ENCODE measurements at regions not wholly inside any gene's neighbourhood (a gene's known extent, or its start where the extent isn't known, plus 50 kb on each side); places are given as distances from the start of the nearest gene placed in this dataset.

- no peak for DNase-seq
- in situ Hi-C loops (cut with HindIII; ENCODE audit: low pct_ligation_motif_present, low pct_unique_long_range_greater_than_20kb, low sequenced_read_pairs): no loop called here
Measured at GRCh38 chr6:6508643-6509042, 79.9 kb upstream of the LY86 start.

- no peak for DNase-seq
- in situ Hi-C loops (cut with HindIII; ENCODE audit: low pct_ligation_motif_present, low pct_unique_long_range_greater_than_20kb, low sequenced_read_pairs): no loop called here
Measured at GRCh38 chr6:6509284-6509683, 79.2 kb upstream of the LY86 start.

GRCh38 chr6:6512711-6513110 lies 75.8 kb upstream of the LY86 start:
- in situ Hi-C loops (cut with HindIII; ENCODE audit: low pct_ligation_motif_present, low pct_unique_long_range_greater_than_20kb, low sequenced_read_pairs): no loop called here
- DNase-seq: no peak

GRCh38 chr6:6515691-6516607 lies 72.6 kb upstream of the LY86 start:
- in situ Hi-C loops (cut with HindIII; ENCODE audit: low pct_ligation_motif_present, low pct_unique_long_range_greater_than_20kb, low sequenced_read_pairs): no loop called here
- DNase-seq: no peak

GRCh38 chr6:6516666-6517458 lies 71.7 kb upstream of the LY86 start:
- in situ Hi-C loops (cut with HindIII; ENCODE audit: low pct_ligation_motif_present, low pct_unique_long_range_greater_than_20kb, low sequenced_read_pairs): no loop called here
- DNase-seq: no peak

GRCh38 chr6:6518631-6519427 lies 69.7 kb upstream of the LY86 start:
- no peak for DNase-seq
- in situ Hi-C loops (cut with HindIII; ENCODE audit: low pct_ligation_motif_present, low pct_unique_long_range_greater_than_20kb, low sequenced_read_pairs): no loop called here

- in situ Hi-C loops (cut with HindIII; ENCODE audit: low pct_ligation_motif_present, low pct_unique_long_range_greater_than_20kb, low sequenced_read_pairs): no loop called here
- no peak for DNase-seq
Measured at GRCh38 chr6:6521961-6522482, 66.5 kb upstream of the LY86 start.

GRCh38 chr6:6522709-6523108 lies 65.8 kb upstream of the LY86 start:
- in situ Hi-C loops (cut with HindIII; ENCODE audit: low pct_ligation_motif_present, low pct_unique_long_range_greater_than_20kb, low sequenced_read_pairs): no loop called here
- no peak for DNase-seq

- in situ Hi-C loops (cut with HindIII; ENCODE audit: low pct_ligation_motif_present, low pct_unique_long_range_greater_than_20kb, low sequenced_read_pairs): no loop called here
- DNase-seq: no peak
Measured at GRCh38 chr6:6524951-6525350, 63.6 kb upstream of the LY86 start.

GRCh38 chr6:6525933-6526332 lies 62.6 kb upstream of the LY86 start:
- in situ Hi-C loops (cut with HindIII; ENCODE audit: low pct_ligation_motif_present, low pct_unique_long_range_greater_than_20kb, low sequenced_read_pairs): no loop called here
- no peak for DNase-seq

- DNase-seq: no peak
- in situ Hi-C loops (cut with HindIII; ENCODE audit: low pct_ligation_motif_present, low pct_unique_long_range_greater_than_20kb, low sequenced_read_pairs): no loop called here
Measured at GRCh38 chr6:6529275-6529674, 59.2 kb upstream of the LY86 start.

- in situ Hi-C loops (cut with HindIII; ENCODE audit: low pct_ligation_motif_present, low pct_unique_long_range_greater_than_20kb, low sequenced_read_pairs): no loop called here
- DNase-seq: no peak
Measured at GRCh38 chr6:6533176-6533575, 55.3 kb upstream of the LY86 start.

GRCh38 chr6:6534399-6534798 lies 54.1 kb upstream of the LY86 start:
- in situ Hi-C loops (cut with HindIII; ENCODE audit: low pct_ligation_motif_present, low pct_unique_long_range_greater_than_20kb, low sequenced_read_pairs): no loop called here
- no peak for DNase-seq

GRCh38 chr6:6537488-6538260 lies 50.8 kb upstream of the LY86 start:
- in situ Hi-C loops (cut with HindIII; ENCODE audit: low pct_ligation_motif_present, low pct_unique_long_range_greater_than_20kb, low sequenced_read_pairs): no loop called here
- no peak for DNase-seq

GRCh38 chr6:6538261-6538660 lies 50.3 kb upstream of the LY86 start:
- in situ Hi-C loops (cut with HindIII; ENCODE audit: low pct_ligation_motif_present, low pct_unique_long_range_greater_than_20kb, low sequenced_read_pairs): no loop called here
- DNase-seq: no peak
